ENCODE measurements at regions not wholly inside any gene's neighbourhood (a gene's known extent, or its start where the extent isn't known, plus 50 kb on each side); places are given as distances from the start of the nearest gene placed in this dataset.

DNA sequence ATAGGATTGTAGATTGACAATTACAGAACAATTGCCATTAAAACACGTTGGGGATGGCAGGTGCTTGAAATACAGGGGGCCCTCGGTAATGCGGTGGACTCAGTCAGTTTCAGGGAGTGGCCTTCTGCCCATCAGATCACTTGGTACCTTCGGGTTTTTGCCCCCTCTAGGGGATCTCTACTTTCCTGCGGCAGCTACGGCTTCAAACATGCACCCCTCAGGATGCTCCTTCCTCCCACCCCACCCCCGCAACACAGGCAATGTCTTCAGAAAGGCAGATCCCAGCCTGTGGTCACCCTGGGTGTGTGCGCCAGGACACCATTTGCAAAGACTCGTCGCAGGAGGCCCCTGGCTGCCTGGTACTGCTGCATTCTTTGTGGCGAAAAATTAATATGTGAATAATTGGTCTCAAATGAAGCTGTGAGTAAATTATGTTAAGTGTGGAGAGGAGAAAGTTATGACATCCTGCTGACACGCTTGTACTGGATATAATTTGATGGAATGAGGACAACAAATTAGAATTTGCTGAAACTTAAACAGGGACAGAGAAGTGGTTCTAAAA is 431.0 kb upstream of the MKI67 start:
- no peak for TF ChIP-seq POLR2A (IDR thresholded peaks at IDR 0.05)
- TF ChIP-seq, protein P1, sequence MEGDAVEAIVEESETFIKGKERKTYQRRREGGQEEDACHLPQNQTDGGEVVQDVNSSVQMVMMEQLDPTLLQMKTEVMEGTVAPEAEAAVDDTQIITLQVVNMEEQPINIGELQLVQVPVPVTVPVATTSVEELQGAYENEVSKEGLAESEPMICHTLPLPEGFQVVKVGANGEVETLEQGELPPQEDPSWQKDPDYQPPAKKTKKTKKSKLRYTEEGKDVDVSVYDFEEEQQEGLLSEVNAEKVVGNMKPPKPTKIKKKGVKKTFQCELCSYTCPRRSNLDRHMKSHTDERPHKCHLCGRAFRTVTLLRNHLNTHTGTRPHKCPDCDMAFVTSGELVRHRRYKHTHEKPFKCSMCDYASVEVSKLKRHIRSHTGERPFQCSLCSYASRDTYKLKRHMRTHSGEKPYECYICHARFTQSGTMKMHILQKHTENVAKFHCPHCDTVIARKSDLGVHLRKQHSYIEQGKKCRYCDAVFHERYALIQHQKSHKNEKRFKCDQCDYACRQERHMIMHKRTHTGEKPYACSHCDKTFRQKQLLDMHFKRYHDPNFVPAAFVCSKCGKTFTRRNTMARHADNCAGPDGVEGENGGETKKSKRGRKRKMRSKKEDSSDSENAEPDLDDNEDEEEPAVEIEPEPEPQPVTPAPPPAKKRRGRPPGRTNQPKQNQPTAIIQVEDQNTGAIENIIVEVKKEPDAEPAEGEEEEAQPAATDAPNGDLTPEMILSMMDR (IDR thresholded peaks at IDR 0.05): no peak

DNA sequence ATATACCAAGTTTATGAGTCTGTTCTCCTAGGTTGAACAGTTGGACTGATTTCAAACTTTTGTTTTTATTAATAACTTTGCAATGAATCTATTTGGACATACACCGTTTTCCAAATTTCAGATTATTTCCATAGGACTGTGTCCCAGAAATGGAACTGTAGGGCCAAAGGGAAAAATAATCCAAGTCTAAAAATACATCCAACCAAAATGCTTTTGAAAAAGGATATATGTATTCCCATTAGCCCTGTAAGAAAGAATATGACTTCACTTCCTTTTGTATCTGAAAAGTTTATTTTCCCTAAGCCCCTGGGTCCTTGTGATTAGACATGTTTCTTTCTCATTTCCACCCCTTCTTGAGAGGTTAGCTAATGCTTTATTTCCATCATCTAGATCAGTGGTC is 434.2 kb upstream of the MKI67 start:
- WGBS, 2 donors: 33% methylated on average over 1 of the region's 1 CpG
- Histone ChIP-seq H3K4me3 (no peak overlapping the region), H3K9me3 (peaks cover 0 to 10% (median 4%) of the 10 kb centered on the region in 3 donors), H3K27me3 (no peaks in the 10 kb centered on the region), H3K4me1 (no peaks in the 10 kb centered on the region), H3K36me3 (no peaks in the 10 kb centered on the region), H3K27ac (no peak overlapping the region)
- DNase-seq: no peak
- TF ChIP-seq, protein P1 (IDR thresholded peaks at IDR 0.05): no peak
- no peak for TF ChIP-seq POLR2A (IDR thresholded peaks at IDR 0.05)
- intact Hi-C loops (cut with DNase I): no loop called here

More for the DNA sequence above, 431.0 kb upstream of the MKI67 start:
- no peaks in the 10 kb centered on the region for H3K27me3 ChIP-seq
- WGBS, 2 donors: 59 to 65% methylated on average over 11 of the region's 12 CpGs
- H3K36me3 ChIP-seq: no peaks in the 10 kb centered on the region
- H3K4me3 ChIP-seq: no peak overlapping the region
- intact Hi-C loops (cut with DNase I): no loop called here
- DNase-seq: no peak
- no peak overlapping the region for H3K27ac ChIP-seq
- H3K9me3 ChIP-seq: peaks cover 0 to 6% (median 4%) of the 10 kb centered on the region in 3 donors
- no peaks in the 10 kb centered on the region for H3K4me1 ChIP-seq

DNA sequence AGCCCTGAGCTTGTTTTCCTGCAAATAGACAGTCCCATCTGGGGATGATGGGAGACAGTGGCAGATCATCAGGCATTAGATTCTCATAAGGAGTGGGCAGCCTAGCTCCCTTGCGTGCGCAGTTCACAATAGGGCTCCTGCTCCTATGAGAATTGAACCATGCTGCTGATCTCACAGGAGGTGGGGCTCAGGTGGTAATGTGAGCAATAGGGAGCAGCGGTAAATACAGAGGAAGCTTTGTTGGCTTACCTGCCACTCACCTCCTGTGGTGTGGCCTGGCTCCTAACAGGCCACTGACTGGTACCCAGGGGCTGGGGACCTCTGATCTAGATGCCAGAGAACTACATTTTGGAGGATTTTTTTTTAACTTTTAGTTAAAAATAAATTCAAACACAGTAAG is 434.8 kb upstream of the MKI67 start:
- 96 to 100% methylated on average over 2 to 3 of the region's 3 CpGs for WGBS, 2 donors
- peaks cover 0 to 10% (median 4%) of the 10 kb centered on the region in 3 donors for H3K9me3 ChIP-seq
- H3K4me1 ChIP-seq: no peaks in the 10 kb centered on the region
- H3K36me3 ChIP-seq: no peaks in the 10 kb centered on the region
- no peak overlapping the region for H3K4me3 ChIP-seq
- H3K27me3 ChIP-seq: no peaks in the 10 kb centered on the region
- intact Hi-C loops (cut with DNase I): no loop called here
- no peak for DNase-seq
- TF ChIP-seq POLR2A (IDR thresholded peaks at IDR 0.05): no peak
- TF ChIP-seq, protein P1 (IDR thresholded peaks at IDR 0.05): no peak
- H3K27ac ChIP-seq: no peak overlapping the region

DNA sequence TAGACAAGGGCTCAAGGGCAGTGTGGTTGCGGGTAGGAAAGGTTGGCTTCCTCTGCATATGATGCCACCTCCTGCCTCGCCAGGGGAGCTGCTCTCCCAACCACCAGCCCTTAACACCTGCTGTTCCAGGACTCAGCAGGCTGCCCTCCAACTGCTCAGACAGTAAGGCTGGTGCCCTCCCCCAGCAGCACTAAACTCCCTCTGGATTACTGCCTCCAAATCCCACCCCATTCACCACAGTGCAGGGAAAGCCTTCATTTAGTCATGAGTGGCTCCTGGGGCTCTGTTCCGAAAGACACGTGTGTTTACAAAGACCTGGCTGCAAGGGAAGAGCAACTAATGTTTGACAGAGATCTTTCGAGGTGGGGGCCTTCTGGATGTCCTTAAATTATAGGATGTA is 437.2 kb upstream of the MKI67 start:
- intact Hi-C loops (cut with DNase I): no loop called here
- no peak overlapping the region for H3K27ac ChIP-seq
- 69 to 85% methylated on average over 3 to 5 of the region's 5 CpGs for WGBS, 2 donors
- H3K4me1 ChIP-seq: no peaks in the 10 kb centered on the region
- peaks cover 0 to 10% (median 4%) of the 10 kb centered on the region in 3 donors for H3K9me3 ChIP-seq
- H3K36me3 ChIP-seq: no peaks in the 10 kb centered on the region
- H3K27me3 ChIP-seq: no peaks in the 10 kb centered on the region
- TF ChIP-seq POLR2A (IDR thresholded peaks at IDR 0.05): no peak
- TF ChIP-seq, protein P1 (IDR thresholded peaks at IDR 0.05): no peak
- no peak overlapping the region for H3K4me3 ChIP-seq
- no peak for DNase-seq

DNA sequence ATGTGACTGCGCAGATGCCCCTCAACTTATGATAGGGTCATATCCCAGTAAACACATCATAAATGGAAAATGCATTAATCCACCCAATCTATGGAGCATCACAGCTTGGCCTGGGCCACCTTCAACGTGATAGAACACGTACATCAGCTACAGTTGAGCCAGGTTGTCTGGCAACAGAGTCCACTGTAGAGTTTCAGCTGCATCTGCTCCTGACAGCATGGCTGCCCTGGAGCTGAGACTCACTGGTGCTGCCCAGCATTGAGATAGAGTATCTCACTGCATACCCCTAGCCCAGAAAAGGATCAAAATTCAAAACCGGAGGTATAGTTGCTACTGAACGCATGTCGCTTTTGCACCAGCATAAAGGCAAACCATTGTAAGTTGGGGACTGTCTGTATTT is 437.7 kb upstream of the MKI67 start:
- no peak for DNase-seq
- Histone ChIP-seq H3K27me3 (no peaks in the 10 kb centered on the region), H3K4me1 (no peaks in the 10 kb centered on the region), H3K27ac (no peak overlapping the region), H3K36me3 (no peaks in the 10 kb centered on the region), H3K9me3 (peaks cover 0 to 10% (median 4%) of the 10 kb centered on the region in 3 donors), H3K4me3 (no peak overlapping the region)
- 91 to 92% methylated on average over 6 of the region's 6 CpGs for WGBS, 2 donors
- intact Hi-C loops (cut with DNase I): no loop called here
- TF ChIP-seq, protein P1 (IDR thresholded peaks at IDR 0.05): no peak
- no peak for TF ChIP-seq POLR2A (IDR thresholded peaks at IDR 0.05)
